Esophagus muscularis mucosa (tissue), 4 donors: ENCODE measurements at regions not wholly inside any gene's neighbourhood (a gene's known extent, or its start where the extent isn't known, plus 50 kb on each side); places are given as distances from the start of the nearest gene placed in this dataset.

Experiments used
- DNase-seq: peaks from one replicate; pipeline ENCODE4 v3.0.0-alpha.2; 2017; ENCODE audit errors: extremely low spot score
- H3K27ac ChIP-seq, 4 donors: fragments of 200-600 bp; sonication (generic); replicated peaks in 1 of 4; 1 replicate in 3 of 4; 2 replicates in 1 of 4; pipeline ENCODE4 v1.5.1; 2016 to 2019; ENCODE audit warnings: mild to moderate bottlenecking in 1 of 4
- H3K27me3 ChIP-seq, 4 donors: fragments of 200-600 bp; sonication (generic); one replicate each; pipeline versions ENCODE4 v1.5.1 to v1.6.0; 2016 to 2019
- H3K36me3 ChIP-seq, 4 donors: fragments of 200-600 bp; sonication (generic); one replicate each; pipeline ENCODE4 v1.5.1; 2016 to 2019
- H3K4me1 ChIP-seq, 4 donors: fragments of 200-600 bp; sonication (generic); one replicate each; pipeline ENCODE4 v1.5.1; 2016 to 2019
- H3K4me3 ChIP-seq, 4 donors: fragments of 200-600 bp; sonication (generic); 1 replicate in 2 of 4; 2 replicates in 2 of 4; pipeline ENCODE4 v1.5.1; 2016 to 2019; ENCODE audit warnings: mild to moderate bottlenecking in 4 of 4, moderate library complexity in 1 of 4
- H3K9me3 ChIP-seq, 4 donors: fragments of 200-600 bp; sonication (generic); 1 replicate in 3 of 4; 2 replicates in 1 of 4; pipeline ENCODE4 v1.5.1; 2016 to 2019
- EP300 ChIP-seq: sonication (generic); formaldehyde crosslinking; IDR thresholded peaks from one replicate; pipeline ENCODE4 v1.6.1; 2017; ENCODE audit warnings: antibody characterized with exemption
- POLR2A ChIP-seq: fragments of 450-650 bp; IDR thresholded peaks from one replicate; pipeline ENCODE4 v1.6.1; 2017; ENCODE audit warnings: antibody characterized with exemption, moderate library complexity, mild to moderate bottlenecking, low read depth
- POLR2AphosphoS5 ChIP-seq, 2 donors: sonication (generic); formaldehyde crosslinking; IDR thresholded peaks; one replicate each; pipeline ENCODE4 v1.6.1; 2017; ENCODE audit warnings: antibody characterized with exemption in 2 of 2
- WGBS: methylation state at CpG from one replicate; pipeline ENCODE4 v1.1.5; 2018; 5-methylcytosine and 5-hydroxymethylcytosine counted together
- intact Hi-C: fragments of 100-400 bp; cut with DNase I; formaldehyde crosslinking; loops from one replicate; pipeline ENCODE4 v1.15.1; 2023
- TF ChIP-seq, protein P1 (sequence below), 3 experiments: fragments of 200-600 bp in 2 of 3; fragments of 450-650 bp in 1 of 3; sonication (generic) in 2 of 3; IDR thresholded peaks; one replicate each; pipeline ENCODE4 v1.5.1; 2017 to 2019; ENCODE audit warnings: antibody characterized with exemption in 3 of 3, mild to moderate bottlenecking in 2 of 3, moderate library complexity in 1 of 3

DNA sequence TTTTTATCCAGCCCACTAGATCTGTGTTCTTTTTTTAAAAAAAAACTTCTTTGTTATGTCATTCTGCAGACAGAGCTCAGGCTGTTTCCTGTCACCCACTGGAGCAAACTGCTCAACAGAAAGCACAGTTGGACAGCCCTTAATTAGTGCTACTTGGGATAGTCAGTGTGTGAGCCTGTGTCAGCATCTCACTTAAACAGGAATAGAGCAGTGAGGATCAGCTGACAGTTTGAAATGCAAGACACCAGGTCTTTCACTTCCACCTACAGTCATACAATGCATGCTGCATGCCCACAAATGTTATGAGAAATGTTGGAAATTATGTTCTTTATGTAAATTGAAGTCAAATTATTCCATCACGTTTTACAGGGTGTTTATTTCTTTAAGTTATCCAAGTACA, 174.9 kb downstream of the NR4A2 start:
- Histone ChIP-seq H3K4me3 (no peak overlapping the region), H3K27me3 (peaks cover 0 to 8% (median 0%) of the 10 kb centered on the region in 4 donors), H3K36me3 (no peaks in the 10 kb centered on the region), H3K9me3 (no peaks in the 10 kb centered on the region), H3K4me1 (no peaks in the 10 kb centered on the region), H3K27ac (no peak overlapping the region)
- intact Hi-C loops: no loop called here
- DNase-seq: no peak
- TF ChIP-seq POLR2AphosphoS5 (IDR thresholded peaks at IDR 0.05): no peak
- no peak for TF ChIP-seq POLR2A
- TF ChIP-seq EP300: no peak
- TF ChIP-seq, protein P1, sequence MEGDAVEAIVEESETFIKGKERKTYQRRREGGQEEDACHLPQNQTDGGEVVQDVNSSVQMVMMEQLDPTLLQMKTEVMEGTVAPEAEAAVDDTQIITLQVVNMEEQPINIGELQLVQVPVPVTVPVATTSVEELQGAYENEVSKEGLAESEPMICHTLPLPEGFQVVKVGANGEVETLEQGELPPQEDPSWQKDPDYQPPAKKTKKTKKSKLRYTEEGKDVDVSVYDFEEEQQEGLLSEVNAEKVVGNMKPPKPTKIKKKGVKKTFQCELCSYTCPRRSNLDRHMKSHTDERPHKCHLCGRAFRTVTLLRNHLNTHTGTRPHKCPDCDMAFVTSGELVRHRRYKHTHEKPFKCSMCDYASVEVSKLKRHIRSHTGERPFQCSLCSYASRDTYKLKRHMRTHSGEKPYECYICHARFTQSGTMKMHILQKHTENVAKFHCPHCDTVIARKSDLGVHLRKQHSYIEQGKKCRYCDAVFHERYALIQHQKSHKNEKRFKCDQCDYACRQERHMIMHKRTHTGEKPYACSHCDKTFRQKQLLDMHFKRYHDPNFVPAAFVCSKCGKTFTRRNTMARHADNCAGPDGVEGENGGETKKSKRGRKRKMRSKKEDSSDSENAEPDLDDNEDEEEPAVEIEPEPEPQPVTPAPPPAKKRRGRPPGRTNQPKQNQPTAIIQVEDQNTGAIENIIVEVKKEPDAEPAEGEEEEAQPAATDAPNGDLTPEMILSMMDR (IDR thresholded peaks at IDR 0.05): no peak
- WGBS: 21% methylated on average over 1 of the region's 1 CpG

- intact Hi-C loops: no loop called here
- Histone ChIP-seq H3K4me1 (no peaks in the 10 kb centered on the region), H3K36me3 (no peaks in the 10 kb centered on the region), H3K9me3 (no peaks in the 10 kb centered on the region), H3K27ac (no peak overlapping the region), H3K27me3 (peaks cover 0 to 8% (median 0%) of the 10 kb centered on the region in 4 donors), H3K4me3 (no peak overlapping the region)
- no peak for DNase-seq
- 85% methylated on average over 2 of the region's 2 CpGs for WGBS
- TF ChIP-seq, protein P1 (IDR thresholded peaks at IDR 0.05): peak in 2 of 3 experiments; percentile 16 to 19
- no peak for TF ChIP-seq POLR2A
Measured at GRCh38 chr2:156156580-156156979, 175.9 kb downstream of the NR4A2 start.

GRCh38 chr2:156155319-156155718, 177.2 kb downstream of the NR4A2 start:
- no peaks in the 10 kb centered on the region for H3K36me3 ChIP-seq
- no peak for DNase-seq
- no peak overlapping the region for H3K27ac ChIP-seq
- no peaks in the 10 kb centered on the region for H3K4me1 ChIP-seq
- TF ChIP-seq POLR2AphosphoS5 (IDR thresholded peaks at IDR 0.05) (no peak), EP300 (no peak), POLR2A (no peak)
- TF ChIP-seq, protein P1 (IDR thresholded peaks at IDR 0.05): no peak
- no peak overlapping the region for H3K4me3 ChIP-seq
- WGBS: 79% methylated on average over 3 of the region's 3 CpGs
- intact Hi-C loops: no loop called here
- H3K27me3 ChIP-seq: peaks cover 0 to 8% (median 0%) of the 10 kb centered on the region in 4 donors
- no peaks in the 10 kb centered on the region for H3K9me3 ChIP-seq

DNA sequence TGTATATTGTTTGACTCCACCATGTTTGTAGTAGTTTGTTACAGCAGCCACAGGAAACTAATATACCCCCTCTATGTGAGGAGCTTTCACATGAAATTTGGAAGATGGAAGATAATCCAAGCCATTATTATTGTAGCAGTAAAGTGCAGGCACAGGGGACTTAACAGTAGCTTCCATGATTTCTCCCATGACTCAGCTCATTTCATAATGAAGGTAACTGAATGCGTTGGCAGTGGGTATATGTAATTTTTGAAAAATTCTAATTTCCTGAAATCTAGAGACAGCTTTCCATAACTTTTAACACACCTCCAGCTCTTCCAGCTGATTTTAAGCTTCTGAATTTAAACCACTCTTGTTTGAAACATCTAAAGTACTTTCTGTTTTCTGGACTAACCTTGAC, 181.2 kb downstream of the NR4A2 start:
- no peak overlapping the region for H3K4me3 ChIP-seq
- no peaks in the 10 kb centered on the region for H3K36me3 ChIP-seq
- peaks cover 0 to 4% (median 0%) of the 10 kb centered on the region in 4 donors for H3K27me3 ChIP-seq
- intact Hi-C loops: no loop called here
- no peaks in the 10 kb centered on the region for H3K9me3 ChIP-seq
- H3K4me1 ChIP-seq: peaks cover 0 to 6% (median 0%) of the 10 kb centered on the region in 4 donors
- no peak for TF ChIP-seq POLR2AphosphoS5 (IDR thresholded peaks at IDR 0.05)
- TF ChIP-seq POLR2A: no peak
- TF ChIP-seq EP300: no peak
- TF ChIP-seq, protein P1 (IDR thresholded peaks at IDR 0.05): no peak
- no peak for DNase-seq
- H3K27ac ChIP-seq: no peak overlapping the region
- WGBS: 100% methylated on average over 1 of the region's 1 CpG

GRCh38 chr2:156147594-156148330, 184.8 kb downstream of the NR4A2 start:
- no peak for TF ChIP-seq POLR2AphosphoS5 (IDR thresholded peaks at IDR 0.05)
- TF ChIP-seq, protein P1 (IDR thresholded peaks at IDR 0.05): no peak
- TF ChIP-seq EP300: no peak
- no peak for TF ChIP-seq POLR2A
- intact Hi-C loops: no loop called here
- no peak overlapping the region for H3K27ac ChIP-seq
- no peaks in the 10 kb centered on the region for H3K27me3 ChIP-seq
- no peak overlapping the region for H3K4me3 ChIP-seq
- peaks cover 0 to 6% (median 0%) of the 10 kb centered on the region in 4 donors for H3K4me1 ChIP-seq
- no peaks in the 10 kb centered on the region for H3K36me3 ChIP-seq
- no peaks in the 10 kb centered on the region for H3K9me3 ChIP-seq
- 56% methylated on average over 4 of the region's 4 CpGs for WGBS
- DNase-seq: no peak
